H1 (cell line): ENCODE measurements at regions not wholly inside any gene's neighbourhood (a gene's known extent, or its start where the extent isn't known, plus 50 kb on each side); places are given as distances from the start of the nearest gene placed in this dataset.

ENCODE experiments used
- CBX5 ChIP-seq: fragments of 300-800, 300-1000 bp; sonication (generic); IDR thresholded peaks from 2 replicates; pipeline ENCODE4 v1.7.1; 2016; ENCODE audit warnings: antibody characterized with exemption, low read length, low read depth
- CREB1 ChIP-seq: IDR thresholded peaks from 2 replicates; pipeline ENCODE4 v1.6.1; 2012; ENCODE audit warnings: inconsistent platforms
- CTBP2 ChIP-seq: IDR thresholded peaks from 2 replicates; pipeline ENCODE4 v1.7.0; 2011; ENCODE audit warnings: borderline replicate concordance, mild to moderate bottlenecking, moderate library complexity, mixed read lengths, low read length; ENCODE audit not compliant: insufficient read depth, insufficient read length
- EP300 ChIP-seq, 2 experiments: IDR thresholded peaks; 1 replicate in 1 of 2; 2 replicates in 1 of 2; pipeline ENCODE4 v1.6.1; 2011 to 2012; ENCODE audit warnings: low read depth in 2 of 2, low read length in 2 of 2, mild to moderate bottlenecking in 2 of 2, borderline replicate concordance in 1 of 2, inconsistent platforms in 1 of 2, moderate library complexity in 1 of 2
- TAF1 ChIP-seq: IDR thresholded peaks from 2 replicates; pipeline ENCODE4 v1.6.1; 2011; ENCODE audit warnings: mild to moderate bottlenecking, low read depth, low read length

GRCh38 chr3:161644891-161645635, 148.5 kb downstream of the OTOL1 start (continued):
- TF ChIP-seq CBX5, result no peak
- TF ChIP-seq TAF1, result no peak
- TF ChIP-seq EP300 (IDR thresholded peaks at IDR 0.05; ENCODE audit: borderline replicate concordance in 1 of 2, low read depth in 2 of 2, low read length in 2 of 2), result no peak
- TF ChIP-seq CREB1, result no peak
- TF ChIP-seq CTBP2, result no peak
